NCI-H69 (cell line): ENCODE measurements at regions not wholly inside any gene's neighbourhood (a gene's known extent, or its start where the extent isn't known, plus 50 kb on each side); places are given as distances from the start of the nearest gene placed in this dataset.
A peak's percentile ranks its signal among the peaks of the same experiment; 100 is the strongest.
"Not testable (repeated sequence)": the region's sequence is repeated elsewhere in the genome, so short reads cannot be mapped to it uniquely, and the experiment has no call there.

Experiments used
- DNase-seq: peaks from one replicate; lab custom pipeline; 2025; lab: John Stamatoyannopoulos, UW

- DNase-seq: not testable (repeated sequence)
Measured at GRCh38 chr4:119437515-119437914, 115.6 kb upstream of the FABP2 start.

DNA sequence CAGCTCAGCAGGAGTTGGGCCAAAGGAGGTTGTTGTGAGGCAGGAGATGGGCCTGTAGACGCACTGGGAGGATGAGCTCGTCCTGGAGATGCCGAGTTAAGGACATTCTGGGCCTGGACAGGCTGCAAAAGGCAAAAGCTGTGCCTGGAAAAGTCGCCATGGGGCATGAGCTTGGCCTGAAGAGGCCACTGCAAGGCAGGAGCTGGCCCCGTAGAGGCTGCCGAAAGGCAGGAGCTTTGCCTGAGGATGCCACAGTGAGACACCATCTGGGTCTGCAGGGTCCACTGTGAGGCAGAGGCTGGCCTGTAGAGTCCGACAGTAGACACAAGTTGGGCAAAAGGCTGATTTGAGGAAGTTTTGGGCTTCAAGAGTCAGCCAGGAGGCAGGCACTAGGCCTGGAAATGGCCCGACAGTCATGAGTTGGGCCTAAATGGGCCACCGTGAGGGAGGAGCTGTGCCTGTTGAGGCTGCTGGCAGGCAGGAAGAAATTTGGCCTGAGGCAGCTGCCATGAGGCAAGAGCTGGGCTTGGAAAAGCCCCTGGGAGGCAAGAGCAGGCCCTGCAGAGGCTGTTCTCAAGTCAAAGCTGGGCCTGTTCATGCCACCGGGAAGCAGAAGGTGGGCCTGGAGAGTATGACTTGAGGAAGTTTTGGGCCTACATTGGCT is 86.8 kb upstream of the FABP2 start:
- not testable (repeated sequence) for DNase-seq

DNA sequence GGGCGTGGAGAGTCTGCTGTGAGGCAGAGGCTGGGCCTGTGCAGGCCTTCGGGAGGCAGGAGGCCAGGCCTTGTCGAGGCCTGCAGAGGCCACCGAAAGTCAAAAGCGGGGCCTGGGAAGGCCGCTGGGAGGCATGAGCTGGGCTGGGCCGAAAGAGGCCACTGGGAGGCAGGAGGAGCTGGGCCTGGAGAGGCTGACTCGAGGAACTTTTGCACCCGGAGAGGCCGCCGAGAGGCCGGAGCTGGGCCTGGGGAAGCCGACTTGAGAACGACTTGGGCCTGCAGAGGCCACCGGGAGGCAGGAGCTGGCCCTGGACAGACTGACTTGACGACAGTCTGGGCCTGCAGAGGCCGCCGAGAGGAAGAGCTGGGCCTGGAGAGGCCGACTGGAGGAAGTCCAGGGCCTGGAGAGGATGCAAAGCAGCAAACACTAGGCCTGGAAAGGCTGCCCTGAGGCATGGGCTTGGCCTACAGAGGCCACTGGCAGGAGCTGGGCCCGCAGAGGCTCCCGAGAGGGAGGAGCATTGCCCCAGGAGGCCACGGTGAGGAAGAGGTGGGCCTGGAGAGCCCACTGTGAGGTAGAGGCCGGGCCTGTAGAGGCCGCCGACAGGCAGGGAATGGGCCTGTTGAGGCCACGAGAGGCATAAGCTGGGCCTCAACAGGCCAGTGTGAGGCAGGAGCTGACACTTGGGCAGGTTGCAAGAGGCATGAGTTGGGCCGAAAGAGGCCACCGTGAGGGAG is 85.0 kb upstream of the FABP2 start:
- not testable (repeated sequence) for DNase-seq

DNA sequence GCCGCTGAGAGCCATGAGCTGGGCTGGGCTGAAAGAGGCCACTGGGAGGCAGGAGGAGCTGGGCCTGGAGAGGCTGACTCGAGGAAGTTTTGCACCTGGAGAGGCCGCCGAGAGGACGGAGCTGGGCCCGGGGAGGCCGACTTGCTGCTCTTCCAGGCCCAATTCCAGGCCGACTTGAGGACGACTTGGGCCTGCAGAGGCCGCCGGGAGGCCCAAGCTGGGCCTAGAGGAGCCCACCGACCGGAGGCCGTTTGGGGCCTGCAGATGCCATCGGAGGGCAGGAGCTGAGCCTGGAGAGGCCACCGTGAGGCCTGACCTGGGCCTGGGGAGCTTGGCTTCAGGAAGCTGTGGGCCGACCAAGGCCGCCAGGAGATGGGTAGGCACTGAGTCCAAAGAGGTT is 84.1 kb upstream of the FABP2 start:
- not testable (repeated sequence) for DNase-seq

- not testable (repeated sequence) for DNase-seq
Measured at GRCh38 chr4:119402322-119403308, 80.7 kb upstream of the FABP2 start.

DNA sequence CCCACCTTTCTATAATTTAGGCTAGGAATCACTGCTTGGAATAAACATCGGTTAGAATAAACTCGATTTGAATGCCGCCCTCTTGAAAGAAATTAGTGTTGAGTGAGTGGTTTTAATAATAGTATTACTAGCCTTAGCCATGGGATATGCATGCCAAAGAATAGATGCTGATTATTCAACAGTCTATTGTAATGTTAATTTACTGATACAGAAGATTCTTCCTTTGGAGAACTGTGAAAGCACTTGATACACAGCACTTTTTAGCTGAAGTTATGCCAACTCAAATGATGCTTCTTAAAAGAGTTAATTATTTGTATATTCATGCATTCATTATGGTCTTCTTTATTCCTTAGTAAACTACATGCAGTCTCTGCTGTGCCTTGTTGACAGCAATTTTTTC is 73.8 kb upstream of the FABP2 start:
- not testable (repeated sequence) for DNase-seq

GRCh38 chr4:119394826-119395225 is 72.9 kb upstream of the FABP2 start:
- DNase-seq: no peak

DNA sequence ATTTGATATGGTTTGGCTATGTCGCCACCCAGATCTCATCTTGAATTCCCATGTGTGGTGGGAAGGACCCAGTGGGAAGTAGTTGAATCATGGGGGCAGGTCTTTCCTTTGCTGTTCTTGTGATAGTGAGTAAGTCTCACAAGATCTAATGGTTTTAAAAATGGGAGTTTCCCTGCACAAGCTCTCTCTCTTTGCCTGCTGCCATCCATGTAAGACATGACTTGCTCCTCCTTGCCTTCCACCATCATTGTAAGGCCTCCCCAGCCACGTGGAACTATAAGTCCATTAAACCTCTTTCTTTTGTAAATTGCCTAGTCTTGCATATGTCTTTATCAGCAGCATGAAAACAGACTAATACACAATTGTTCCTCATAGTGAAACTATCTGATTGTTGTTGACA is 66.9 kb upstream of the FABP2 start:
- not testable (repeated sequence) for DNase-seq

GRCh38 chr4:119374616-119375015 is 52.7 kb upstream of the FABP2 start:
- peak; percentile 70 for DNase-seq

- not testable (repeated sequence) for DNase-seq
Measured at GRCh38 chr4:119372316-119373062, 50.6 kb upstream of the FABP2 start.
